ENCODE measurements at regions not wholly inside any gene's neighbourhood (a gene's known extent, or its start where the extent isn't known, plus 50 kb on each side); places are given as distances from the start of the nearest gene placed in this dataset.
"Not testable (repeated sequence)": the region's sequence is repeated elsewhere in the genome, so short reads cannot be mapped to it uniquely, and the experiment has no call there.

DNA sequence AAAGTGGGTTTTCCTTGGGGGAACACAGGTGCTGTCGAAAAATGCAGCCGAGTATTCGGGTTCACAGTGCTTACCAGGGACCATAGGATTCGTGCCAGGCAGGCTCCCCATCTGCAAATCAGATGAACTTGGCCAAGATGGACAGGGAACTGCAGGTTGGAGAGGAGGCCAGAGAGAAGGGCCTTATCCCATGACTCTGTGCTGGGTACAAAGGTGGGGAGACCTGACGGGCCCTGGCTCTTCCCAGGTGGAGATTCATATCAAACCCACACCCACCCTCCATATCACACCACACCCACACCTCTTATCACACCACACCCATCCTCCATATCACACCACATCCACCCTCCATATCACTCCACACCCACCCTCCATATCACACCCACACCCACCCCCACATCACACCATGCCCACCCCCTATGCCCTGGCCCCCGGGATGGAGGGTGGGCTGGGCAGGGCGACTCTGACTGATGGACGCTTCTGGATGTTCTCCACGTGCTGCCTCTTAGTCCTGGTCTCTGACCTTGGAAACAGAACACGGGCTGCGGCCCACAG is 319.7 kb downstream of the ADGRD1 start:
- Mint-ChIP-seq H3K36me3 (ENCODE audit: low read depth) (peaks cover 4% of the 10 kb centered on the region; the same call in 1 of the 2 replicates), H3K9me3 (peaks cover 24% of the 10 kb centered on the region), H3K4me1 (ENCODE audit: low read depth) (no peaks in the 10 kb centered on the region), H3K27ac (no peak overlapping the region), H3K27me3 (ENCODE audit: insufficient read depth) (peaks cover 2% of the 10 kb centered on the region; the same call in 1 of the 2 replicates), H3K4me3 (no peak overlapping the region)
- TF ChIP-seq, protein P1, sequence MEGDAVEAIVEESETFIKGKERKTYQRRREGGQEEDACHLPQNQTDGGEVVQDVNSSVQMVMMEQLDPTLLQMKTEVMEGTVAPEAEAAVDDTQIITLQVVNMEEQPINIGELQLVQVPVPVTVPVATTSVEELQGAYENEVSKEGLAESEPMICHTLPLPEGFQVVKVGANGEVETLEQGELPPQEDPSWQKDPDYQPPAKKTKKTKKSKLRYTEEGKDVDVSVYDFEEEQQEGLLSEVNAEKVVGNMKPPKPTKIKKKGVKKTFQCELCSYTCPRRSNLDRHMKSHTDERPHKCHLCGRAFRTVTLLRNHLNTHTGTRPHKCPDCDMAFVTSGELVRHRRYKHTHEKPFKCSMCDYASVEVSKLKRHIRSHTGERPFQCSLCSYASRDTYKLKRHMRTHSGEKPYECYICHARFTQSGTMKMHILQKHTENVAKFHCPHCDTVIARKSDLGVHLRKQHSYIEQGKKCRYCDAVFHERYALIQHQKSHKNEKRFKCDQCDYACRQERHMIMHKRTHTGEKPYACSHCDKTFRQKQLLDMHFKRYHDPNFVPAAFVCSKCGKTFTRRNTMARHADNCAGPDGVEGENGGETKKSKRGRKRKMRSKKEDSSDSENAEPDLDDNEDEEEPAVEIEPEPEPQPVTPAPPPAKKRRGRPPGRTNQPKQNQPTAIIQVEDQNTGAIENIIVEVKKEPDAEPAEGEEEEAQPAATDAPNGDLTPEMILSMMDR (IDR thresholded peaks at IDR 0.05) = no peak
- no peak for DNase-seq

DNA sequence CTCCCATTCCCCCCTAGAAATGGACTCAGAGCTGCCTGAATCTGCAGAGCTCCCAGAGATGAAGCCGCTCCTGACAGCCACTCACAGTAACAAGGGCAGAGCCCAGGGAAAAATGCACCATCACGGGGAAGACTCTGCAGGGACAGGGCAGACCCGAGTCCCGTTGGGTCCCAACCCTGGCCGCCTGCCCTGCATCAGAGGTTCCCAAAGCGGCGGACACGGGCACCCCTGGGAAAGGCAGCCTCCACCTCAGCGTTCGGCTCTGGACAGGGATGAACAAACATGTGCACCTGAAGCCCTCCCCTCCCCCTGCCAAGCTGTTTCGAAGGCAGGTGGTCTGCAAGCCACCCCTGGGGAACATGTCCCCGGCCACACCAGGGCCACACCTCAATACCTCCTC is 320.4 kb downstream of the ADGRD1 start:
- TF ChIP-seq, protein P1 (IDR thresholded peaks at IDR 0.05) = no peak
- Mint-ChIP-seq H3K27ac (no peak overlapping the region), H3K9me3 (peaks cover 24% of the 10 kb centered on the region), H3K36me3 (ENCODE audit: low read depth) (peaks cover 4% of the 10 kb centered on the region; the same call in 1 of the 2 replicates), H3K4me3 (no peak overlapping the region), H3K4me1 (ENCODE audit: low read depth) (no peaks in the 10 kb centered on the region), H3K27me3 (ENCODE audit: insufficient read depth) (peaks cover 2% of the 10 kb centered on the region; the same call in 1 of the 2 replicates)
- DNase-seq = no peak

DNA sequence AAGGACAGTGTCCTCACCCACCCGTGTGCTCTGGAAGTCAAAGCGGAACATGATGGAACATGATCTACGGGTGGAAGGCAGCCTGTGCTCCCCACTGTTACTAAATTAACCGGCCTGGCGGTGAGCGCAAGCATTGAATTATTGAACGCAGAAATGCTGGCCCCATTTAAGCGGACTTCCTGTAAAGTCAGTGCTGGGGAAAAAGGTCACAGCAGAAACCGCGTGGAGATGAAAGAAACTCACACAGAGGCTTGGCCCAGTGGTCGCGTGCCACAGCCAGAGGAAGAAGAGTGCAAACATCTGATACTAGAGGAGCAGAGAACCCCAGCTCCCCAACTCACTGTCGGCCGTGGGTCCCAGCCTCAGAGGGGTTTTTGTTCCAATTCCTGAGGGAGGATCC is 321.2 kb downstream of the ADGRD1 start:
- no peak overlapping the region for H3K27ac Mint-ChIP-seq
- no peak for DNase-seq
- H3K36me3 Mint-ChIP-seq (ENCODE audit: low read depth) = peaks cover 4% of the 10 kb centered on the region; the same call in 1 of the 2 replicates
- peaks cover 2% of the 10 kb centered on the region; the same call in 1 of the 2 replicates for H3K27me3 Mint-ChIP-seq (ENCODE audit: insufficient read depth)
- no peak overlapping the region for H3K4me3 Mint-ChIP-seq
- no peaks in the 10 kb centered on the region for H3K4me1 Mint-ChIP-seq (ENCODE audit: low read depth)
- peaks cover 22% of the 10 kb centered on the region for H3K9me3 Mint-ChIP-seq
- TF ChIP-seq, protein P1 (IDR thresholded peaks at IDR 0.05) = no peak

DNA sequence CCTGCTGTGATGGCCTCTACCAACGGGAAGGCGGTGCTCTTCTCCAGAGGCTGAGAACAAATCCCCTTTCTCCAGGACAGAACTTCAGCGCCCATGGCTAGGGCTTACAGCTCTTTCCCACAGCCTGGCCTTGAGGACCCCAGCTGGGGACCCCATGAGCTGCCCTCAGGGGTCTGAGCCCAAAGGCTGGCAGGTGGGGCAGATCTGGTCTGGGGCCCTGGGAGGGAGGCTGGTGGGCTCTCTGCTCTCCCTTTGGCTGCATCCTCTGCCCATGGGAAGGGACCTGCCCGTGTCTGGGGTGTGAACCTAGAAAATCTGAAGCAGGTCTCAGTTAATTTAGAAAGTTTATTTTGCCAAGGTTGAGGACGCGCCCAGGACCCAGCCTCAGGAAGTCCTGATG is 322.1 kb downstream of the ADGRD1 start:
- Mint-ChIP-seq H3K4me1 (ENCODE audit: low read depth) (no peaks in the 10 kb centered on the region), H3K9me3 (peaks cover 25% of the 10 kb centered on the region), H3K27me3 (ENCODE audit: insufficient read depth) (peaks cover 2% of the 10 kb centered on the region; the same call in 1 of the 2 replicates), H3K27ac (no peak overlapping the region), H3K4me3 (no peak overlapping the region), H3K36me3 (ENCODE audit: low read depth) (peaks cover 4% of the 10 kb centered on the region; the same call in 1 of the 2 replicates)
- TF ChIP-seq, protein P1 (IDR thresholded peaks at IDR 0.05) = no peak
- no peak for DNase-seq

DNA sequence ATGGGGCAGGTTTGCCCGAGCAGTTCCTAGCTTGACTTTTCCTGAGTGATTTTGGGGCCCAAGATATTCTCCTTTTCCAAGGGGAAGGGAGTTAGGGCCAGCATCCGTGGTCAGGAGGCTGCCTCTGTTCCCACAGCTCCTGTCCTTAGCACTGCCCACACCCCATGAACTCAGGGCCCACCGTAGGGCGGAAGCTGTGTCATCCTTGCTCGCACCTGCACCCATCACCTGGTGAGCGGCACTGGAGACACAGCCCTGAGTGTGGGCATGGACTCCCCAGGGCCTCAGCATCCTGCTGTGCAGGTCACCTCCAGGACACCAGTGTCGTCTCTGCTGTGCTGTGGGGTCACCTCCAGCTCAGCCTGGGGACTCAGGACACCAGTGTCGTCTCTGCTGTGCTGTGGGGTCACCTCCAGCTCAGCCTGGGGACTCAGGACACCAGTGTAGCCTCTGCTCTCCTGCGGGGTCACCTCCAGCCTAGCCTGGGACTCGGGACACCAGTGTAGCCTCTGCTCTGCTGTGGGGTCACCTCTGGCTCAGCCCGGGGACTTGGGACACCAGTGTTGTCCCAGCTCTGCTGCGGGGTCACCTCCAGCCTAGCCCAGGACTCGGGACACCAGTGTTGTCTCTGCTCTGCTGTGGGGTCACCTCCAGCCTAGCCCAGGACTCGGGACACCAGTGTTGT is 322.9 kb downstream of the ADGRD1 start:
- Mint-ChIP-seq H3K9me3 (peaks cover 31% of the 10 kb centered on the region), H3K27ac (no peak overlapping the region), H3K27me3 (ENCODE audit: insufficient read depth) (peaks cover 2% of the 10 kb centered on the region; the same call in 1 of the 2 replicates), H3K4me3 (no peak overlapping the region), H3K4me1 (ENCODE audit: low read depth) (no peaks in the 10 kb centered on the region), H3K36me3 (ENCODE audit: low read depth) (peaks cover 4% of the 10 kb centered on the region; the same call in 1 of the 2 replicates)
- TF ChIP-seq, protein P1 (IDR thresholded peaks at IDR 0.05) = no peak
- no peak for DNase-seq

DNA sequence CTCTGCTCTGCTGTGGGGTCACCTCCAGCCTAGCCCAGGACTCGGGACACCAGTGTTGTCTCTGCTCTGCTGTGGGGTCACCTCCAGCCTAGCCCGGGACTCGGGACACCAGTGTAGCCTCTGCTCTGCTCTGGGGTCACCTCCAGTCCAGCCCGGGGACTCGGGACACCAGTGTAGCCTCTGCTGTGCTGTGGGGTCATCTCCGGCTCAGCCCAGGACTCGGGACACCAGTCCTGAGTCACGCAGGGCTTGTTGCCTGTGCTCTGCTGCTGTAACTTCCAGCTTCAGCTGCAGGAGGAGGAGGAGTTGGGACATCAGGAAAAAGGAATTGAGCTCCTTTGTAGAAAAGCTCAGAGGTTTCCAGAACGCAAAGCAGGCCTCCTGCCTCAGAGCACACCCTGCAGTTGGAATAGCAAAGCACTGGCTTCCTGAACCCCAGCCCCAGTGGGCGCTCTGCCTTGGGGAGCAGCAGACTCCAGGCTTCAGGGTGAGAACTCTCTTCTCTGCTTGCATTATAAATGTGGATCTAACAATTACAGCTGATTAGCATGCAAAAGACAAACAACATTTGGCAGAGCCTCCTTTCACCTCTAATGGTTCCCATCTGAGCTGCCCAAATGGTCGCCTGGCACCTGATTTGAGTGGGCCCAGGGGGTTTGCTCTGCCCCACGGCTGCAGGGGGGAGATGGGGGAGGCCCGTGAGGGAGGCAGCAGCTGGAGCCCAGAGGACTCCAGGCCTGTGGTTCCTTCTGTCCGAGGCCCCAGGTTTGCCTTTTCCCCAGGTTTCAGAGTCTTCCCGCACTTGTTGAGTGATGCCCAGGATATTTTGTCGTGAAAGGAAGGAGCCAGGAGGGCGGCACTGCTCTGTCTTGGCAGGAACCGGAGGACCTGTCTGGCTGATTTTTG is 323.7 kb downstream of the ADGRD1 start:
- not testable (repeated sequence) for H3K36me3 Mint-ChIP-seq (ENCODE audit: low read depth); DNase-seq; H3K4me1 Mint-ChIP-seq (ENCODE audit: low read depth); H3K4me3 Mint-ChIP-seq; H3K27ac Mint-ChIP-seq; H3K27me3 Mint-ChIP-seq (ENCODE audit: insufficient read depth)
- H3K9me3 Mint-ChIP-seq = peaks cover 35% of the 10 kb centered on the region

DNA sequence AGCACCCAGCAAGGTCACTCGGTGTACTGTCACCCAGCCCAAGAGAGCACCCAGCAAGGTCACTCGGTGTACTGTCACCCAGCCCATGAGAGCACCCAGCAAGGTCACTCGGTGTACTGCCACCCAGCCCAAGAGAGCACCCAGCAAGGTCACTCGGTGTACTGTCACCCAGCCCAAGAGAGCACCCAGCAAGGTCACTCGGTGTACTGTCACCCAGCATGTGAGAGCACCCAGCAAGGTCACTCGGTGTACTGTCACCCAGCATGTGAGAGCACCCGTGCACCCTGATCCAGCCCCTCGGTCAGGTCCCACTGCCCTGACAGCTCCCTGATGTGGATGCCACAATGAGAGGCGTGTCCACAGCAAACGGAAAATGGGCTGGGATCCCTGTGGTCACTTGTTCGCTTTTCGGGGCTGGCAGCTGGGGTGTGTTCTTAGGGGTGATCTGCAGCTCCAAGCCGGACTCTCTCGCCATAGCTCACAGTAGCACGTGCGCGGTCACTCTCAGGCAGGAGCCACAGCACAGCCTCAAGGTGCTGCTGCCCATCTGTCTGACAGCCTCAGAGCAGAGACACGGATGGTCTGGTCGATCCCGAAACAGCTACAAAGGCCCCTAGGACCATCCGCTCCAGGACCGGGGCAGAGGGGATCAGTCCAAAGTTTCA is 324.9 kb downstream of the ADGRD1 start:
- not testable (repeated sequence) for H3K4me3 Mint-ChIP-seq; DNase-seq; H3K36me3 Mint-ChIP-seq (ENCODE audit: low read depth); H3K4me1 Mint-ChIP-seq (ENCODE audit: low read depth); H3K27me3 Mint-ChIP-seq (ENCODE audit: insufficient read depth); H3K27ac Mint-ChIP-seq
- peaks cover 42% of the 10 kb centered on the region for H3K9me3 Mint-ChIP-seq
